ENCODE measurements at regions not wholly inside any gene's neighbourhood (a gene's known extent, or its start where the extent isn't known, plus 50 kb on each side); places are given as distances from the start of the nearest gene placed in this dataset.
"Not testable (repeated sequence)": the region's sequence is repeated elsewhere in the genome, so short reads cannot be mapped to it uniquely, and the experiment has no call there.

GRCh38 chr13:52565324-52565723 is 76.9 kb upstream of the HNRNPA1L2 start:
- H3K27ac ChIP-seq; H3K36me3 ChIP-seq (replicated peaks); H3K27me3 ChIP-seq (replicated peaks); in situ Hi-C loops (cut with HindIII; ENCODE audit: low pct_ligation_motif_present, low sequenced_read_pairs); DNase-seq; H3K4me3 ChIP-seq (ENCODE audit: low read depth, low read length): not testable (repeated sequence)

- DNase-seq = peak; percentile 50
- peak; percentile 39 for TF ChIP-seq CTCF (IDR thresholded peaks at IDR 0.05; ENCODE audit: low read depth, low read length, missing control alignments)
- H3K27ac ChIP-seq; H3K27me3 ChIP-seq (replicated peaks); H3K36me3 ChIP-seq (replicated peaks); in situ Hi-C loops (cut with HindIII; ENCODE audit: low pct_ligation_motif_present, low sequenced_read_pairs); H3K4me3 ChIP-seq (ENCODE audit: low read depth, low read length): not testable (repeated sequence)
Measured at GRCh38 chr13:52569904-52570602, 72.2 kb upstream of the HNRNPA1L2 start.

GRCh38 chr13:52571163-52571562 is 71.1 kb upstream of the HNRNPA1L2 start:
- H3K4me3 ChIP-seq (ENCODE audit: low read depth, low read length); H3K36me3 ChIP-seq (replicated peaks); H3K27ac ChIP-seq; in situ Hi-C loops (cut with HindIII; ENCODE audit: low pct_ligation_motif_present, low sequenced_read_pairs); DNase-seq; H3K27me3 ChIP-seq (replicated peaks): not testable (repeated sequence)

- H3K27me3 ChIP-seq (replicated peaks); in situ Hi-C loops (cut with HindIII; ENCODE audit: low pct_ligation_motif_present, low sequenced_read_pairs); DNase-seq: not testable (repeated sequence)
Measured at GRCh38 chr13:52582962-52583361, 59.3 kb upstream of the HNRNPA1L2 start.

More at GRCh38 chr13:52582962-52583361, 59.3 kb upstream of the HNRNPA1L2 start:
- H3K27ac ChIP-seq; H3K4me3 ChIP-seq (ENCODE audit: low read depth, low read length); H3K36me3 ChIP-seq (replicated peaks): not testable (repeated sequence)

Data from brain microvascular endothelial cell (primary cell).